ENCODE measurements at regions not wholly inside any gene's neighbourhood (a gene's known extent, or its start where the extent isn't known, plus 50 kb on each side); places are given as distances from the start of the nearest gene placed in this dataset.

GRCh38 chr3:55296791-55297190 is 190.3 kb downstream of the WNT5A start:
- intact Hi-C loops (cut with DNase I): no loop called here

DNA sequence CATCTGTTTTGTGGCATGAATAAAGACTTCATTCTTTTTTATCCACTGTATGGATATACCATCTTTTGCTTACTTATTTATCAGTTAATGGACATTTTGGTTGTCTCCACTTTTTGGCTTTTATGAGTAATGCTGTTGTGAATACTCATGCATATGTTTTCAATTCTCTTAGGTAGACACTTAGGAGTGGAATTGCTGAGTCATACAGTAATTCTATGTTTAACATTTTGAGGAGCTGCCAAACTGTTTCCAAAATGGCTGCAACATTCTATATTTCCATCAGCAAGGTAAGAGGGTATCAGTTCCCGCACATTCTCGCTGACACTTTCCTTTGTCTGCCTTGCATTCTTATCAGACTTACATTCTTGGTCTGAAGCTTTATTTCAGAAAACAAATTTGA is 191.1 kb downstream of the WNT5A start:
- DNase-seq (no peak), ATAC-seq (no peak)
- no peak overlapping the region for H3K4me3 ChIP-seq
- intact Hi-C loops (cut with DNase I): no loop called here
- H3K4me1 ChIP-seq: no peaks in the 10 kb centered on the region
- H3K27me3 ChIP-seq: no peaks in the 10 kb centered on the region
- no peaks in the 10 kb centered on the region for H3K36me3 ChIP-seq (replicated peaks in 1 of 2; ENCODE audit: insufficient read depth in 1 of 2, low read depth in 2 of 2)
- H3K9me3 ChIP-seq: no peaks in the 10 kb centered on the region
- WGBS, 2 donors: 86 to 89% methylated on average over 2 of the region's 2 CpGs
- TF ChIP-seq POLR2A (IDR thresholded peaks at IDR 0.05): no peak
- TF ChIP-seq CTCF (IDR thresholded peaks at IDR 0.05): no peak
- no peak overlapping the region for H3K27ac ChIP-seq

More at GRCh38 chr3:55296791-55297190, 190.3 kb downstream of the WNT5A start:
- Histone ChIP-seq H3K27ac (no peak overlapping the region), H3K36me3 (replicated peaks in 1 of 2; ENCODE audit: insufficient read depth in 1 of 2, low read depth in 2 of 2) (no peaks in the 10 kb centered on the region), H3K9me3 (no peaks in the 10 kb centered on the region), H3K4me1 (no peaks in the 10 kb centered on the region), H3K4me3 (no peak overlapping the region), H3K27me3 (no peaks in the 10 kb centered on the region)
- no peak for TF ChIP-seq POLR2A (IDR thresholded peaks at IDR 0.05)
- ATAC-seq (no peak), DNase-seq (no peak)
- 61 to 75% methylated on average over 1 of the region's 1 CpG for WGBS, 2 donors

DNA sequence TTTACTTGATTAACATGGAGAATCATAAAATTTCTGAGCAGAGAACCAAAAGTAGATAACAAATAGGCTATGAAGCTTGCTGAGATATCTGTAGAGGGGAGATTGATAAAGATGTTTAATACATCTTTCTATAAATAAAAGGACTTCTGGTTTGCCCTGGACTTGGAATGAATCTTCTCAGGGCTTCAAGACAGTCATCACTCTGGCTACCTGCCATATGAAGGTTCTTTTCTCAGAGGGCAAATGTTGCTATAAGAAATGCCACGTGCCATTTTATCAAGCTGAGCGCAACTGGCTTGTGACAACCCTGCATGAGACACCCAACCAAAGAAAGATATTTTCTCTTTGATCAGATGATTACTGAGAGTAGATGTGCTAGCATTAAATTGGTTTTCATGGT is 192.5 kb downstream of the WNT5A start:
- WGBS, 2 donors: 73 to 90% methylated on average over 2 of the region's 2 CpGs
- Histone ChIP-seq H3K27ac (no peak overlapping the region), H3K27me3 (no peaks in the 10 kb centered on the region), H3K4me3 (no peak overlapping the region), H3K36me3 (replicated peaks in 1 of 2; ENCODE audit: insufficient read depth in 1 of 2, low read depth in 2 of 2) (no peaks in the 10 kb centered on the region), H3K4me1 (no peaks in the 10 kb centered on the region), H3K9me3 (no peaks in the 10 kb centered on the region)
- intact Hi-C loops (cut with DNase I): no loop called here
- no peak for TF ChIP-seq POLR2A (IDR thresholded peaks at IDR 0.05)
- no peak for TF ChIP-seq CTCF (IDR thresholded peaks at IDR 0.05)
- ATAC-seq (no peak), DNase-seq (no peak)

GRCh38 chr3:55292360-55292759 is 194.7 kb downstream of the WNT5A start:
- no peaks in the 10 kb centered on the region for H3K27me3 ChIP-seq
- no peak overlapping the region for H3K27ac ChIP-seq
- H3K9me3 ChIP-seq: no peaks in the 10 kb centered on the region
- no peaks in the 10 kb centered on the region for H3K4me1 ChIP-seq
- no peaks in the 10 kb centered on the region for H3K36me3 ChIP-seq (replicated peaks in 1 of 2; ENCODE audit: insufficient read depth in 1 of 2, low read depth in 2 of 2)
- intact Hi-C loops (cut with DNase I): no loop called here
- 32 to 40% methylated on average over 8 to 9 of the region's 9 CpGs for WGBS, 2 donors
- DNase-seq (no peak), ATAC-seq (no peak)
- TF ChIP-seq POLR2A (IDR thresholded peaks at IDR 0.05): no peak
- TF ChIP-seq CTCF (IDR thresholded peaks at IDR 0.05): no peak
- H3K4me3 ChIP-seq: no peak overlapping the region

DNA sequence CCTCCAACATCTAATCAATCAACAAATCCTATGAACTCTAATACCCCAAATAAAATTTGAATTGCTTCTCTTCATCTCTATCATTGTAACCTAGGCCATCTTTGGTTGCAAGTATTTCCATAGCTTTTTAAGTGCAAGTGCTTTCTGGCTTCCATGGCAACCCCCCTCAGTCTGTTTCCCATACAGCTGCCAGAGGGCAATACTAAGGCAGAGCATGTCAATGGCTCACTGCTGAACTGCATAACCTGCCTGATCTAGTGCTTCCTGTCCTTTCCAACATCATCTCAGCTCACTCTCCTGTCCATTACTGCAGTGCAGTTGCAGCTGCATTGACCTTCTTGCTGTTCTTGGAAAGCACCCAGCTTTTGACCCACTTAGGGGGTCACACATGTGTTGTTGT is 198.4 kb downstream of the WNT5A start:
- ATAC-seq: no peak
- no peaks in the 10 kb centered on the region for H3K27me3 ChIP-seq
- intact Hi-C loops (cut with DNase I): no loop called here
- H3K4me3 ChIP-seq: no peak overlapping the region
- no peaks in the 10 kb centered on the region for H3K36me3 ChIP-seq (replicated peaks in 1 of 2; ENCODE audit: insufficient read depth in 1 of 2, low read depth in 2 of 2)
- no peak for DNase-seq
- TF ChIP-seq POLR2A (IDR thresholded peaks at IDR 0.05): no peak
- TF ChIP-seq CTCF (IDR thresholded peaks at IDR 0.05): no peak
- H3K27ac ChIP-seq: no peak overlapping the region
- no peaks in the 10 kb centered on the region for H3K4me1 ChIP-seq
- no peaks in the 10 kb centered on the region for H3K9me3 ChIP-seq

All from body of pancreas (tissue), 4 donors.